Jurkat, Clone E6-1 (cell line): ENCODE measurements at regions not wholly inside any gene's neighbourhood (a gene's known extent, or its start where the extent isn't known, plus 50 kb on each side); places are given as distances from the start of the nearest gene placed in this dataset.
A peak's percentile ranks its signal among the peaks of the same experiment; 100 is the strongest.

ENCODE experiments used
- DNase-seq: peaks from one replicate; pipeline ENCODE4 v3.0.0-alpha.2; 2011; ENCODE audit warnings: low read depth, low spot score
- H3K4me3 ChIP-seq: 2 replicates; pipeline ENCODE4 v1.5.1; 2011; ENCODE audit warnings: mild to moderate bottlenecking, low read length, control low read depth, moderate library complexity

DNA sequence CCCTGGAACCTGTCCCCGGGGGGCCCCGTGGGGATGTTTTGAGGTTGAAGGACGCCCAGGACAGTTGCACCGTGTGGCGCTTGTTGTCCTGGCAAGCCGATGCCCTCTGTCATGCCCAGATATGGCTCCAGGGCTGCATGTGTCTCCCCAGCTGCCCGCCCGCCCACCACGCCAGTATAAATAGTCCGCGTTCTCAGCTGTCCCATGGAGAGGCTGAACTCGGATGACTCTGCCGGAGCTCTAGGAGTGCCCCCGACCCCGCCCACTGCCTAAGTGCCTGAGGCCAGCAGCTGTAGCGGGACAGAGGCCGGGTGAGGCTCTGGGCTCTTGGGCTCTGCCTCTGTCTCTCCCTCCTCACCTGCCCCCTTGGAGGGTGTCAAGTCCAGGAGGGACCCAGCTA is 83.0 kb upstream of the GATA5 start:
- H3K4me3 ChIP-seq = no peak overlapping the region
- DNase-seq = no peak

DNA sequence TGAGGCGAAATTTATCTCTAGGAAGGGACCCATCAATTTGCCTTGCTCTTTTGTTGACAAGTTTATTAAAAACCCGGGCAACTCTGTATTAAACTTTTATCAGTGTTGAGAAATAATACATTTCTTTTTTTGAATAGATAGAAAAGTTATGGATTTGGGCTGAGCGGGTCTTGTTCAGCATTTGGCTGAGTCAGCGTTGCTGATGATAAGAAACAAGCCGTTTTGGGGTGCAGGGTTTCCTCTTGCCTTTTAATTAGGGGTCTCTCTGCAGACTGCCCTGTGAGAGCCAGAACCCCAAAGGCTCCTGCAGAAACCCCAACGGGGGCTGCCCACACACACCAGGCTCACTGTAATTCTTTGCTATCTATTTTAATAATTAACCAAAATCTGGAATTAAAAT is 82.1 kb upstream of the SLCO4A1 start:
- no peak for DNase-seq
- no peak overlapping the region for H3K4me3 ChIP-seq

DNA sequence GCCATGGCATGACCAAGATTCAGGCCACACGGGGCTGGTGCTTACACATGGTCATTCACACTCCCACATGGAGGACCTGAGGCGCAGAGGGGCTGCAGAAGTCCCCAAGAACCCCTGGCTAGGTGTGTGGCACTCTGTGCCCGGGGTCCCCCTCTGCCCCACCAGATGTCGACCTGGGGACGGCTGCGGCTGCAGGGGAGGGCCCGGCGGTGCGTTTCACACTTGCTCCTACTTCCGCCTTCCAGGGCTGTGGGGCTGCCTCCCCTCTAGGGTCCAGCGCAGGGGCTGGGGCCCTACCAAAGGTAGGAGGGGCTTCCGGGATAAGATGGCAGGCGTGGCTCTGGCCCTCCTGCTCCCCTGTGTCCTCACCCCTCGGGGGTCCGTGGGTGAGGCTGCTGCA is 81.1 kb upstream of the SLCO4A1 start:
- H3K4me3 ChIP-seq = no peak overlapping the region
- no peak for DNase-seq

DNA sequence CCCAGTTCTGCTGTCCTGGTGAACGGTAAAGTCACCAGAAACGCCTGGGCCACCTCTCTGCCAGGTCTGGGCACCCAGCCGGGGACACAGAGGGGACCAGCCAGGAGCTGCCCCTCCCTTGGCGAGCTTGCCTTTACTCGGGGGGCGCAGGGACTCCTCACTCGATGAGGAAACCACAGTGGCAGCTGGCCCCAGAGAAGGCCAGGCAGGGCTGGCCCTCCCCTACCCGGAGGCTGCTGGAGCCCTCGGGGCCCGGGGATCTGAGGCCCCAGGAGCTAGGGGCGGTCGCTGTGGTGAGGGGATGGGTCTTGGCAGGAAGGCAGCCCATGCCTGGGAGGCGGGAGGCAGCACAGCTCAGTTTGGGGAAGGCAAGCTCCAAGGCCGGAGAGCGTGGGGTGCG is 80.4 kb upstream of the SLCO4A1 start:
- DNase-seq = no peak
- H3K4me3 ChIP-seq = no peak overlapping the region

DNA sequence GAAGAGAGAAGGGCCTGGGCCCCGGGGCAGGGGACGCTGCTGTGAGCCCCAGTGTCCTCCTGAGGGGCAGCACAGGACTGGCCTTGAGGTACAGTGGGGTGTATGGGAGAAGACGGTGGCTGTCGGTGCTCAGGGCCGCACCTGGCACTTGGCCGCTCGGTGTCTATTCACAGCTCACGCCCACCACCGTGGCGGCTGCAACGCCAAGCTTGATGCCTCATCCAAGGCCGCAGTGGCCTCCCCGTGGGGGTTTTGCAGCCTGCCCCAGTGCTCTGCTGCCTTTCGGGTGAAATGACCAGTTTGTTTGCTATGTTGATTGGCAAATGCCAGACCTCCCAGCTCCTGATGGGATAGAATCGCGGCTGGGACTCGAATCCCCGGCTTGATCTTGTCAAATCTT is 79.5 kb upstream of the SLCO4A1 start:
- DNase-seq = no peak
- H3K4me3 ChIP-seq = no peak overlapping the region

DNA sequence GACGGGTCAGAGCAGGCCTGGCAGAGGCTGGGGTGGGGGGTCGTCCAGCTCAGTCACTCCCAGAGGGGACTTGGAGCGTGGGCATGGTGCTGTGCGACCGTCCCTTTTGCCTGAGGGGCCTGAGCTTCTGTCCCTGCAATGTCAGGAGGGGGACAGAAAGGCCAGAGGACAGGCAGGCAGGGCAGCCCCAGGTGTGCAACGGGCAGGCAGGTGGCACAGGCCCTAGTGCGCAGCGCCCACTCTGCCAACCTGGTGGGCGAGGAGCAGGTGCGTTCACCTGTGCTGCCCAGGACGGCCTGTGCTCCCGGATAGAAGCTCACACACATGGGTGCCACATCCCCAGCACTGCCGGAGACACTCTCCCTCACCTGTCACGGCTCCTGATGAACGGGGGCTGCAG is 78.7 kb upstream of the SLCO4A1 start:
- no peak for DNase-seq

DNA sequence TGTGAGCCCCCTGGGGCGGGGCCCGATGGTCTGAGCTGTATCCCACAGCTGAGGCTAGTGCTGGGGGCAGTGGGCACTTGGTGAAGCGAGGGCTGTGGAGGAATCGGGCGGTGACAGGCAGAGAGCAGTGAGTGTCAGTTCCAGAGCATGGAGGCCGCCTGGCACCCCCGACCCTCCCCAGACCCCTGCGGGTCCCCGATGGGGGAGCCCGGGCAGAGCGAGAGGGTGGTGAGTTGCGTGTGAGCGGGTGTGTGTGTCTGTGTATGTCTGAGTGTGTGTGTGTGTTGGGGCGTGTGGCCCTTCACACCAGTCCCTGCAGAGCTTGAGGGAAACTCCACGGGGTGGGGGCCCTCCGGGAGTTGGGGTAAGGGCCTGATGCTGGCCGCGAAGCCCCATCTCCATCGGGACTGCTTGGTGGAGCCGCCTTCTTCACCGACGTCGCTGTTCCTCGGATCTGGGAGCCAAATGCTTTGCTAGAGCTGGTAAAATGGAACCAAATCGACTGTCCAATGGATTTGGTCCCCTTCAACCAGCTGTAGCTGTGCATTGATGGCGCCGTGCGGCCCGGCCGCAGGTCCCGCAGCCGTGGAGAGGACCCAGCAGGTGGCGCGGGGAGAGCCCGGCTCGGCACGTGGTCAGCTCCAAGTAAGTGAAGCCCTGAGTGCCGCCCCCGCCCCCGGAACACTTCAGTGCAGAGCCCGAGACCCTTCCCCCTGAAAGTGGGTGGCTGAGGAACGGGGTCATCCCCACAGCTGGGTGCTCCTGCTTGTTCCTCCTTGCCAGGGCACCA is 77.7 kb upstream of the SLCO4A1 start:
- no peak for DNase-seq
- H3K4me3 ChIP-seq = no peak overlapping the region

More for the DNA sequence above, 78.7 kb upstream of the SLCO4A1 start:
- no peak overlapping the region for H3K4me3 ChIP-seq

DNA sequence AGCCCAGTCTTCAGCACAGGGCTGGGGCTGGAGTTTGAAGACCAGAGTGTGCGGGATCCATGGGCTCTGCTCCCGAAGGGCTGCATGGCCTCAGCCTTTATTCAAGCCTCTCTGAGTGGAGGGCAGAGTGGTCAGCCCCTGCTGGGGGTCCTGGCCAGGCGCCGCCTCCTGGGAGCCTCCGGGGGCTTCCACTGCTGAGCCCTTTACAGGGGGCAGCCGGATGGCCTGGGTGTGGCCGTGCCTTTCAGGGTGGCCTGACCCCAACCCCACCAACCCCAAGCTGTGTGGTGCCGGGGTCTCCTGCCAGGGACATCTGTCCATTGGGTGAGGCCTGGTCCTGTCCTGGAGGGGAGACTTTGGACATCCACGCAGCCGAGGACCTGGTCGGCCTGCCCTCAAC is 76.0 kb upstream of the SLCO4A1 start:
- no peak overlapping the region for H3K4me3 ChIP-seq
- DNase-seq = no peak

DNA sequence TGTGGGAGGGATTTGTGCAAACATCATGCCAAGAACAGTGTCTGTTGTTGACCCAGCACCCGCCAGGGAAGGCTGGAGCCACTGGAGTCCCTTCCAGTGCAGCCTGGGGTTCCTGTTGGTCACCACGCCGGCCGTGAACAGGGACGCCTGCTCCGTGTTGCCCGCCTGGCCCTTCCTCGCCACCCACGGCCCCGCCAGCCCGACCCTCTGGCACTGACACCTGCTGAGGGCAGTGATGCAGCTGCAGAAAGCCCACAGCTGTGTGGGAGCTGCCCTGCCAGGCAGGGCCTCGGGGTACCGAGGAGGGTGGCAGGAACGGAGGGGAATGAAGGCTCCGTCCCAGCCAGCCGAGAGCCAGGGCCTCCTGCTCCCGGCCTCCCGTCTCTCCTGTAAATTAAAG is 75.5 kb upstream of the SLCO4A1 start:
- no peak overlapping the region for H3K4me3 ChIP-seq
- no peak for DNase-seq

DNA sequence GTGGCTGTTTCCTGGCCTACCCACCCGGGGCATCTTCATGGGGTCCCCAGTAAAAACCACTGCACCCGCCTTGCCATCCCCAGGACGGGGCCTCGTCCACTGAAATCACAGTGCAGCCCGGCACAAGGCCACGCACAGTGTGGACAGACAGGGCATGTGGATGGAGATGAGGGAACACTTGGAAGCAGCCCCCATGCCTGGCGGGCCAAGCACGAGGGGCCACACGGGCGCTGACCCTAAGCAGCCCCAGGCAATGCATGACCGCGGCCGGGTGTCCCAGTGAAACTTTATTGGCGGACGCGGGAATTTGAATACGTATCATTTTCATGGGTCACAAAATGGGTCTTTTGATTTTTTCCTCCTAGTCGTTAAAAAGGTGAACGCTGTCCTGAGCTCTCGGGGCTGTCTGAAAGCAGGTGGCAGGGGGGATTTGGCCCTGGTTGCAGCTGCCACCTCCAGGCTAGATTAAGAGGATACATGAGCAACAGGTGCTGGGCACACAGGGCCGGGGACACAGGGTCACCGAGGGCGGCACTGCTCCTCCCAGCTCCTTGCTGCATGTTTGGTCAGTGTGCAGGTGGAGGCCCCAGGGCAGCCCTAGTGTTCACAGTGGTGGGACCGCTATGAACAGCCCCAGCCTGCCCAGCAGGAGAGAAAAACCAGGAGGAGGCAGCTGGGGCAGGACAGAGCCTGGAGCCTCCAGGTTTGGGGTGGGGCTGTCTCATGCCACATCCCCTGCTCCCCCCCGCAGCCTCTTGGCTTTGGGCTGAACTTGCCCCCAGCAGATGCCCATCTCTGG is 74.9 kb upstream of the SLCO4A1 start:
- no peak overlapping the region for H3K4me3 ChIP-seq
- no peak for DNase-seq

DNA sequence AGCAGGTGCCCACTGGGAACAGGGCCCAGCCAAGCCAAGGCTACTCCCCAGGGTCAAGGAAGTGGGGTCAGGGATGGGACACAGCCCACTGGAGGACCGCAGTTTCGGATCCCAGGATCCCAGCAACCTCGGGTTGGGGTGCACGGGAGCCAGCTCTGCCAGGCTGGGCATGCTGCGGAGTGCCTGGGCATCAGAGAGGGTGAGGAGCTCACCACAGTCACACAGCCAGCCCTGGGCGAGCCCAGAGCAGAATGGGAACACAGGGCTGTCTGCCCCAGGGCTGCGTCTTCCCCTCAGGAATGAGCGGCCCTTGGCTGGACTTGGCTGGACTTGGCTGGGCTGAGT is 74.3 kb upstream of the SLCO4A1 start:
- DNase-seq = no peak
- no peak overlapping the region for H3K4me3 ChIP-seq

DNA sequence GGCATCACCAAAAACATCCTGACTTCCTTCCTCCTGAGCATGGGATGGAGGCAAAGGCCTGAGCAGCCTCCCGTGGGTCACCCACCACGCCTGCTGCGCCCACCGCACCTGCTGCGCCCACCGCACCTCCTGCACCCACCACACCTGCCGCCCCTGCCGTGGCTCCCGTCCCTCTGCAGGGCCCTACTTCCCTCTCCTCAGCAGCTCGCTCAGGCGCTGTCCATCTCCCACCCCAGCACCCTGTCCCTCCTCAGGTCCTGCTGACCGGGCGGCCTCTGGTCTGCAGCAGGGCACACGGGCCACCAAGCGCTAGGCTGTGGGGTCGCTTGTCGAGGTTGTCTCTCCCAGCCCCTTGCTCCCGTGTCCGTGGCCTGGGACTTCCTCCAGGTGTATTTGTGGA is 72.7 kb upstream of the SLCO4A1 start:
- H3K4me3 ChIP-seq = no peak overlapping the region
- DNase-seq = no peak

DNA sequence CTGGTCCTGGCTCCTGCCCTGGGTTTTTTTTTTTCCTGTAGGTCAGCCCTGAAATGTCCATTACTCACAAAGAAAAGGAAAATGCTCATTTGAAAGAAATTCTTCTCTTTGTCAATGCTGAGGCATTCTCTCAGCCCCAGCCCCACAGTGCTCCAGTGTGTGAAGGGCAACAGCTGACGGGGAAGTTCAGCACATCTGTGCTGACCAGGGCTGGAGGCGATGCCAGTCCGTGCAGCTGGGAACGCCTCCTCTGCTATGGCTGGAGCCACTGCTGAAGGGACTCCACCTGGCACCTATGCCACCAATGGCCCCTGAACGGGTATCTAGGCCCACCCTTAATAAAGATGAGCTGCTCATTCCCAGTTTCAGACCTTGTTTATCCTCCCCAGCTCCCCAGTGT is 71.9 kb upstream of the SLCO4A1 start:
- H3K4me3 ChIP-seq = no peak overlapping the region
- DNase-seq = no peak

DNA sequence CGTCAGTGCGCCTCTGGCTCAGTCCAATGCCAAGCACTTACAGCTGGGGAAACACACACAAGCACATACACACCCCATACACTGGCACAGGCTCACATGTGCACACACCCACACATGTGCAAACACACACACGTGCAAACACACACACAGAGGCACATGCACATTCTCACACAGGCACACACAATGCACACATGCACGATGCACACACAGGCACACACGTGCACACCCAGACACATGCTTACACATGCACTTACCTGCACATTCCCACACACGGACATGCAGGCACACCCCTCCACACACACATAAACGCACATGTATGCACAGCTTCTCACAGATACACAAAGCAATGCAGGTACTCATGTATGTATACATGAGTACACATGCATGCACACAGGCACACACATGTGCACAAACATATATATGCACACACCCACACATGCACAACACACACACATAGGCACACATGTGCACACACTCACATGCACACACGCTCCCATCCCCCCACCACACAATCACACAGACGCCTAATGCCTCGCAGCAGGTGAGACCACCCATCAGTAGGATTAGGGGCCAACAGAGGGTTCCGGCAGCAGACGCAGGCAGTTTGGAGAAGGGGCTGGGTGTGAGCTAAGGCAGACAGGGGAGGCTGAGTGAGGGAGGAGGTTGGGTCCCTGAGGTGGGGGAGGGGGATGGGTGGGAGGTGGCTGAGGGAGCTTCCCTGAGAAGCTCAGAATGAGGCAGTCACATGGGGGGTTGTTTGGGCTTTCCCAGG is 71.2 kb upstream of the SLCO4A1 start:
- DNase-seq = peak; percentile 9
- no peak overlapping the region for H3K4me3 ChIP-seq

DNA sequence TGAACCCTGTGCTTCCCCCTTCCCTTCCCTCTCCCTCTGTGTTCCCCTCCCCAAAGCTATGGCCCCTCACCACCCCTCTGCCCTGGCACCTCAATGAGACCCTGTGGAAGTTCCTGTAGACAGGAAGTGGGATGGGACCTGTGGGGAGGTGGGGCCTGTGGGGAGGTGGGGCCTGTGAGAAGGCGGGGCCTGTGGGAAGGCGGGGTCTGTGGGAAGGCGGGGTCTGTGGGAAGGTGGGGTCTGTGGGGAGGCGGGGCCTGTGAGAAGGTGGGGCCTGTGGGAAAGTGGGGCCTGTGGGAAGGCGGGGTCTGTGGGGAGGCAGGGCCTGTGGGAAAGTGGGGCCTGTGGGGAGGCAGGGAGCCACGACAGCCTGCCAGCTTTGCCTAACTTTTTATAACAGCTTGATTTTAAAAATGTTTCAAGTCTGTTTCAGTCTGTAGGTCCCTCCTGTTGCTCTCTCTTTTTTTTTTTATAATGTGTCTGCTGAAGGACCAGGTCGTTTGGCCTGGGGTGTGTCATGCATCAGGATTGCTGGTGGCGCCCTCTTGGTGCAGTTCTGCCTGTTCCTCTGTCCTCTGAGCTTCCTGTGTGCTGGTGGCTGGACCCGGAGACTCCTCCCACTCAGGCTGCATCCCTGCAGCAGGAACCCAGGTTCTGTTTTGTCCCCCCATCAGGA is 70.5 kb upstream of the SLCO4A1 start:
- peak; percentile 38 for DNase-seq
- H3K4me3 ChIP-seq = no peak overlapping the region

DNA sequence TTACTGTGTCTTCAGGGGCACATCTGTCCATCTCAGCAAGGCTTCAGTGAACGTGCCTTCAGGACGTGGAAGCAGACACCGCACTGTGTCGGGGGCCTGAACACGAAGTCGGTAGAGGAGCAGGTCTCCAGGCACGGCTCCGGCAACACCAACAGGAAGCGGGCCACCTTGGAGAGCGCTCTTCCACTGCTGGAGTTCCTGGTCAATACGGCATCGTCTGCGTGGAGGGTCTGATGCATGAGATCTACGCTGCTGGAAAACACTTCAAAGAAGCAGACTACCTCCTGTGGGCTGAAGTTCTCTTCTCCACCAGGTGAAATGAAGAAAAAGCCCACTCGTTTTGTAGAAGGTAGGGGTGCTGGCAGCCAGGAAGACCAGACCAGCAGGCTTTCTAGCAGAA is 69.3 kb upstream of the SLCO4A1 start:
- no peak for DNase-seq
- H3K4me3 ChIP-seq = no peak overlapping the region

DNA sequence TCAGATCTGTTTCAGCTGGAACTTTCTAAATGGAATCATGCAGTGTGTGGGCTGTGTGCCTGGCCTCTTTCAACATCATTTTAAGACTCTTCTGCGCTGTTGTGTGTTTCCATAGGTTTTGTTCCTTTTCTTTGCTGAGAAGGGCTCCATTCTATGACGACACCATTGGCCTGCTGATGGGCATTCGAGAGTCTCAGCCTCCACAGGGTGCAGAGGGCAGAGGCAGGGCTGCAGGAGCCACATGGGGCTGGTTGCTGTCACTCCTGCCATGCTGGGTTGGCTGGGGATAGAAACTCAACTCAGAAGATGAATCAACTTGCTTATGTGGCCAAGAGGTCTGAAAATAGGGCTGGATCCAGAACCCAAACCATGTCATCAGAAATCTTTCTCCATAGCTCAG is 68.5 kb upstream of the SLCO4A1 start:
- H3K4me3 ChIP-seq = no peak overlapping the region
- no peak for DNase-seq

DNA sequence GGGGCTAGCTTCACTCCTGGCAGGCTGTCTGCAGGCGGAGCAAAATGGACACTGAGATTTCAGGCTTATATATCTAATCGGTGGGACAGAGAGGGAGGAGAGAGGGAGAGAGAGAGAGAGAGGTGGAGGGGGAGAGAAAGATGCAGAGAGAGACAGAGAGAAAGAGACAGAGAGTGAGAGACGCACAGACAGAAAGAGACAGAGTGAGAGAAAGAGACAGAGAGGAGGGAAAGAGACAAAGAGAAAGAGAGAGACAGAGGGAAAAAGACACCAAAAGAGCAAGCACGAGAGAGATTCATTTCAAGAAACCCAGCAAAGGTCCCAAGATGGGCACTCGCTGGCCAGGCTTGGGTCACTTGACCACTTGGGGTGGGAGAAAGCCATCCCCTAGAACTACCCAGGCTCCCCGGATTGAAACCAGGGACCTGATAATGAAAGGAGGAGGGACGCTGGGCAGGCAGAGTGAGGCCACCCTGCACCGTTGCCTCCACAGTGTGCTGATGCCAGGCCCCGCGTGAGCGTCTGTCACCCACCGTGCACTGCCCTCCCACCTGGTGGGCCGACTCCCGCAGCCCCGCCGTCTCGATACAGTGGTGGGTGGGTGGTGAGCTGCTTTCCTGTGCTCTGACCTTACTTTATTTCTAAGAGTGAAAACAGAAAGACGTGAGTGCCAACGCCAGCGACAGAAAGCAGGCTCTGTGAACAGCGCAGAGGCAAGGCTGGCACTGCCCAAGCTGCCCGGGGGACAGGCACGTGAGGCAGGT is 67.9 kb upstream of the SLCO4A1 start:
- no peak overlapping the region for H3K4me3 ChIP-seq
- no peak for DNase-seq
